ENCODE measurements at regions not wholly inside any gene's neighbourhood (a gene's known extent, or its start where the extent isn't known, plus 50 kb on each side); places are given as distances from the start of the nearest gene placed in this dataset.

DNA sequence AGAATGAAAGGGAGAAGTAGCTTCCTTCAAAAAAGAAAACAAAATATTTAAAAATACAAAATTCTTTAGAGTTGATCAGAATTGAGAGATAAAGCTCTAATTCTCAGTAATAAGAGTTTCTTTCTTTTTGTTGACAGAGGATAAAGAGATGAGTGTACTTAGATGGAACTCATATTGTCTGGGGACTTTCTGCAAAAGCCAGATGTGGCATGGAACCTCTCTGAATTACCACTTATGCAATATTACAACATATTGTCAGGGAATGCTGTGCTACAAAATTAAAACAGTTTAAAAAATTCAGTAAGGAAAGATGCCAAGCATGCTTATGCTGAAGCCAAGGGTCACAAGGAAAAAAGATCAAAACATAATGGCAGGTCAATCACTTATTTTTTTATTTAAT, 386.6 kb upstream of the LRATD1 start:
- ATAC-seq (ENCODE audit: low FRiP score) = no peak
- no peak for TF ChIP-seq CTCF (IDR thresholded peaks at IDR 0.05)
- no peak for DNase-seq (ENCODE audit: low spot score)

DNA sequence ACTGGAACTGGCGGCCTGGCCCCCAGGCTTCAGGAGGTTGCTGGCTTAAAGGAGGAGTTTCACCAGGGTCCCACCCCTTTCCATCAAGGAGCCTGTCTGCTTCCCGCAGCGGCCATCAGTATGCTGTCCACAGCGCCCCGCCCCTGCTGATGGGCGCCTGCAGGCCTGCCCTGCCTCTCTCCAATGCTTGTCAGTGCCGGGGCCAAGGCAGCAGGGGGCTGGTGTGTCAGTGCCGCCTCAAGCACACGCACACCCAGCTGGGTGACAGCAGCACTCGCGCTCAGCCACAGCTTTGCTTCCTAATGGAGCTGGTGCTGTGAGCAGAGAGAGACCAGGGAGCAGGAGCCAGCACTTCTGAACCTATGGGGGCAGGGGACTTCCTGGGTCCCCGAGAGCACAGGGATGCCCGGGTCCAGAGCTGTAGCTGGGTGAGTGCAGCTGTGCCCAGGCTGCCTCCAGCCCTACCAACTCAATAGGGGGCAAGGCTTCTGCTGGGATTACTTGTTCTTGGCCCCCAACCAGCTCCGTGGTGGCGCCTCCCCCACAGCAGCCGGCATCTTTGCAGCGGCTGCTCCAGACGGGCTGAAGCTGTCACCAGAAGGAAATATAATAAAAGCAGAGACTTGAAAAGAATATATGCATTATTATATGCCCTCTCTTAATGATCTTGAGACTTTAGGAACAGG, 377.2 kb upstream of the LRATD1 start:
- DNase-seq (ENCODE audit: low spot score) = no peak
- ATAC-seq (ENCODE audit: low FRiP score) = no peak
- no peak for TF ChIP-seq CTCF (IDR thresholded peaks at IDR 0.05)

DNA sequence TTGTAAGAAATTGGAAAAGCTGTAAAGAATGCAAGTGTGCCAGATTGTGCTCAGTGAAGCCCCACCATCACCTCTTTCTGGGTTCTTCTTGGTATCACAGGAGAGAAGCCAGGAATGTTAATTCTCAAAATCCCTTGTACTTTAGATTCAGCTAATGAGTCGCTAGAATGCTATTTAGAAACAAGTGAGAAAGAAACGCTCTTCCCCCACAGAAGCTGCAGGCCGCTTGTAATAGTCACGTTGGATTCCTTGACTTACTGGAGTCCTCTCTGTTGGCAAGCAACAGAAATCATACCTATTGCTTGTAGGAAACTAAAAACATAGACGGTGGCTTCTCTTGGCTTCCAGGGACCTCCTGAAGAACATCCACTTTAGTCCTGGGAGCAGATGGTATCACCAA, 375.6 kb upstream of the LRATD1 start:
- no peak for TF ChIP-seq CTCF (IDR thresholded peaks at IDR 0.05)
- DNase-seq (ENCODE audit: low spot score) (no peak), ATAC-seq (ENCODE audit: low FRiP score) (no peak)

GRCh38 chr2:14257801-14258507, 374.6 kb upstream of the LRATD1 start:
- ATAC-seq (ENCODE audit: low FRiP score) = no peak
- no peak for DNase-seq (ENCODE audit: low spot score)
- TF ChIP-seq CTCF (IDR thresholded peaks at IDR 0.05) = no peak

GRCh38 chr2:14261771-14262170, 370.7 kb upstream of the LRATD1 start:
- ATAC-seq (ENCODE audit: low FRiP score) (no peak), DNase-seq (ENCODE audit: low spot score) (no peak)
- TF ChIP-seq CTCF (IDR thresholded peaks at IDR 0.05) = no peak

- TF ChIP-seq CTCF (IDR thresholded peaks at IDR 0.05) = no peak
- no peak for ATAC-seq (ENCODE audit: low FRiP score)
Measured at GRCh38 chr2:14263053-14263452, 369.5 kb upstream of the LRATD1 start.

DNA sequence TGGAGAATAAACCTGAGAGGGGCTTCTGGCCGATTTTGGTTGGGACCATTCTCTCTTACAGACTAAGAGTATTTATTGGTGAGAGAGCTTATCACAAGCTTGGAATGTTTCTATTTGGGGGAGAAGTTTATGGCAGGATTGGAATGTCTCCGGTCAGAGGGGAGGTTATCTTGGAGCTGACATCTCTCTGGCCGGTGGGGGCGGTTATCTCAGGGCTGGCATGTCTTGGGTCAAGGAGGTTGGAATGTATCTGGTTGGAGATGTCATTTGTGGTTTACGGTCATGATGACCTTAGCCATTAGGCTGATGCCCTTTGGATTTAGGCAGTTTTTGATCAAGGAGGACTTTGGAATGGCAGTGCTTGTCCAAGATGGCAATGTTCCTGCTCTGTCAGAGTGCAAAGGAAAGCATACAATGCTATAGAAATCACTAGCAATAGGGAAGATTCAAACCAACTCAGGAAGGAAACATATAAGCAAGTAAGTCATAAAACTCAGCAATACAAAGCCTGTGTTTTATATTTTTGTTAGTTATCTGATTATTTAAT, 362.4 kb upstream of the LRATD1 start:
- no peak for DNase-seq (ENCODE audit: low spot score)
- TF ChIP-seq CTCF (IDR thresholded peaks at IDR 0.05) = no peak
- ATAC-seq (ENCODE audit: low FRiP score) = no peak

More at GRCh38 chr2:14263053-14263452, 369.5 kb upstream of the LRATD1 start:
- DNase-seq (ENCODE audit: low spot score) = no peak

Measured in omental fat pad (tissue), 3 donors.